GM10266 (cell line): ENCODE measurements at regions not wholly inside any gene's neighbourhood (a gene's known extent, or its start where the extent isn't known, plus 50 kb on each side); places are given as distances from the start of the nearest gene placed in this dataset.

Experiments
- DNase-seq: peaks from one replicate; pipeline ENCODE4 v3.0.0; 2012; ENCODE audit errors: extremely low spot score
- TF ChIP-seq, protein P1 (sequence below): IDR thresholded peaks from 2 replicates; pipeline ENCODE4 v1.5.1; 2012; ENCODE audit warnings: mild to moderate bottlenecking, low read depth; ENCODE audit not compliant: control insufficient read depth, insufficient read depth; ENCODE audit errors: missing control alignments

- DNase-seq, result peak; percentile 38
- TF ChIP-seq, protein P1, sequence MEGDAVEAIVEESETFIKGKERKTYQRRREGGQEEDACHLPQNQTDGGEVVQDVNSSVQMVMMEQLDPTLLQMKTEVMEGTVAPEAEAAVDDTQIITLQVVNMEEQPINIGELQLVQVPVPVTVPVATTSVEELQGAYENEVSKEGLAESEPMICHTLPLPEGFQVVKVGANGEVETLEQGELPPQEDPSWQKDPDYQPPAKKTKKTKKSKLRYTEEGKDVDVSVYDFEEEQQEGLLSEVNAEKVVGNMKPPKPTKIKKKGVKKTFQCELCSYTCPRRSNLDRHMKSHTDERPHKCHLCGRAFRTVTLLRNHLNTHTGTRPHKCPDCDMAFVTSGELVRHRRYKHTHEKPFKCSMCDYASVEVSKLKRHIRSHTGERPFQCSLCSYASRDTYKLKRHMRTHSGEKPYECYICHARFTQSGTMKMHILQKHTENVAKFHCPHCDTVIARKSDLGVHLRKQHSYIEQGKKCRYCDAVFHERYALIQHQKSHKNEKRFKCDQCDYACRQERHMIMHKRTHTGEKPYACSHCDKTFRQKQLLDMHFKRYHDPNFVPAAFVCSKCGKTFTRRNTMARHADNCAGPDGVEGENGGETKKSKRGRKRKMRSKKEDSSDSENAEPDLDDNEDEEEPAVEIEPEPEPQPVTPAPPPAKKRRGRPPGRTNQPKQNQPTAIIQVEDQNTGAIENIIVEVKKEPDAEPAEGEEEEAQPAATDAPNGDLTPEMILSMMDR, result peak; percentile 63
Measured at GRCh38 chr15:97234851-97235610, 725.5 kb upstream of the ARRDC4 start.

DNA sequence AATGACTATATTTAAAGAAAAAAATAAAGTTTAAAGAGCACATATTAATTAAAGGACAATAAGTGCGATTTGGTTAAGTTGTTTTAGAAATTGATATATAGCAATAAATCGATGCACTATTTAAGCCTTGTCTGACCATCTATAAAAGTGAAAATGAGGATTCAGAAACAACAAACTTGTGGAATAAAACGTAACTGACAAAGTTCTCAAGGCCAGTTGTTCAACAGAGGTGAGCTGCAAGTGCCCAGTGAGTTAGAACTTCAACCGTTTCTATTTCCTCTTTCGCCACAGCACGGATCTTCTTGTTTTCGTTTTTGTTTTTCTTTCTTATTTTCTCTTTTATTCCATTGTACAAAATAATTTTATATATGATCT, 724.9 kb upstream of the ARRDC4 start:
- TF ChIP-seq, protein P1, result no peak
- DNase-seq, result no peak

DNA sequence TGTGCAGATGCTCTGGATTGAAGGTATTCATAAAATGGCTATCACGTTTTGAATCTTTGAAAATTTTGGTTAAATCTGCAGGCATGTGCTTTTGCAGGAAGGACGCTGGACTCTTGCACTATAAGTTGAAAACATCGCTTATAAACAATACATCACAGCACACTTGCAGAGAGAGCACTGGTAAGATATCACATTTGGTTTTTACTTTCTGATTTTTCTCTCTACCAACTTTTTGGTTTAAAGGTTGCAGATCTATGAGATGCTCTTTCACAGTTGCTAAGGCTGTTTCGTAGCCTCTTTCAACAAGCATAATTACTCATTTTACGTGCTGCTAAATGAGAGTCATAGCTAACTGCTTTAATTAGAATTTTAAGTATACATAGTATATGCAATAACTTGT, 724.4 kb upstream of the ARRDC4 start:
- DNase-seq, result no peak
- TF ChIP-seq, protein P1, result no peak

- no peak for DNase-seq
- TF ChIP-seq, protein P1, result no peak
Measured at GRCh38 chr15:97237160-97237559, 723.3 kb upstream of the ARRDC4 start.

GRCh38 chr15:97248376-97248775, 712.1 kb upstream of the ARRDC4 start:
- TF ChIP-seq, protein P1, result no peak
- no peak for DNase-seq

GRCh38 chr15:97259943-97260342, 700.6 kb upstream of the ARRDC4 start:
- TF ChIP-seq, protein P1, result no peak

DNA sequence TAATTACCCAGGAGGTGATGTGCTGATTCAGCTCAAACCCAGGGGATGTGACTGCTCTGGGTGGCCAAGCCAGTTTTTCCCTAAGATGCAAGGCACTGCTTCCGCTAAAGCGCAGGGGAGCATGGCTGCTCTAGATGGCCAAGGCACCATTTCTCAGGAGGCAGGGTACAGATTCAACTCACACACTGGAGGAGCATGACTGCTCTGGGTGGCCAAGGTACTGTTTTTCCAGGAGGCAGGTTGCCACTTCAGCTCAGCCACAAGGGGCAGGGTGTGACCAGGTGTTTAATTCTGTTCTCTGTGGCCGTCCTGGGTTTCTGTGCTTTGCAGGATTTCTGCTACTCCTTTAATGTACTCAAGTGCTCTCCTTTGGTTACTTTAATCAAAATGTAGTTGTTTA, 659.3 kb upstream of the ARRDC4 start:
- TF ChIP-seq, protein P1, result no peak
- DNase-seq, result no peak

More at GRCh38 chr15:97259943-97260342, 700.6 kb upstream of the ARRDC4 start:
- DNase-seq, result no peak
